MM.1S (cell line): ENCODE measurements at regions not wholly inside any gene's neighbourhood (a gene's known extent, or its start where the extent isn't known, plus 50 kb on each side); places are given as distances from the start of the nearest gene placed in this dataset.

Experiments used
- DNase-seq: peaks from one replicate; pipeline ENCODE4 v3.0.0-alpha.2; 2015
- H2AFZ ChIP-seq: fragments of 300-600 bp; sonication (generic); 2 replicates; pipeline ENCODE4 v1.6.0; 2016; ENCODE audit warnings: antibody characterized with exemption, low read length
- H3F3A ChIP-seq: fragments of 300-600 bp; sonication (generic); 2 replicates; pipeline ENCODE4 v1.6.1; 2016; ENCODE audit warnings: mild to moderate bottlenecking, antibody characterized with exemption, low read length, moderate library complexity, mixed read lengths; ENCODE audit not compliant: insufficient read depth
- H3K27ac ChIP-seq: fragments of 300-600 bp; sonication (generic); 2 replicates; pipeline ENCODE4 v1.5.1; 2016; ENCODE audit warnings: mild to moderate bottlenecking, low read length
- H3K27me3 ChIP-seq: fragments of 300-600 bp; sonication (generic); replicated peaks from 2 replicates; pipeline ENCODE4 v1.6.0; 2016; ENCODE audit warnings: low read length; ENCODE audit not compliant: insufficient read depth
- H3K36me3 ChIP-seq: fragments of 300-600 bp; sonication (generic); replicated peaks from 2 replicates; pipeline ENCODE4 v1.6.1; 2016; ENCODE audit warnings: mild to moderate bottlenecking, low read length, mixed read lengths; ENCODE audit not compliant: insufficient read depth
- H3K4me1 ChIP-seq: fragments of 300-600 bp; sonication (generic); 2 replicates; pipeline ENCODE4 v1.6.1; 2016; ENCODE audit warnings: low read length, mixed read lengths
- H3K4me2 ChIP-seq: fragments of 300-600 bp; sonication (generic); 2 replicates; pipeline ENCODE4 v1.6.0; 2016; ENCODE audit warnings: low read depth, low read length
- H3K4me3 ChIP-seq: fragments of 300-600 bp; sonication (generic); 2 replicates; pipeline ENCODE4 v1.5.1; 2016; ENCODE audit warnings: low read length, mixed read lengths
- H3K79me2 ChIP-seq: fragments of 300-600 bp; sonication (generic); 2 replicates; pipeline ENCODE4 v1.6.1; 2016; ENCODE audit warnings: mixed run types, low read length, mixed read lengths
- H3K9ac ChIP-seq: fragments of 300-600 bp; sonication (generic); 2 replicates; pipeline ENCODE4 v1.6.1; 2016; ENCODE audit warnings: low read length, mixed read lengths
- H3K9me2 ChIP-seq: fragments of 300-600 bp; sonication (generic); replicated peaks from 2 replicates; pipeline ENCODE4 v1.6.1; 2016; ENCODE audit warnings: mild to moderate bottlenecking, low read length, mixed read lengths; ENCODE audit not compliant: insufficient read depth
- H3K9me3 ChIP-seq: fragments of 300-600 bp; sonication (generic); replicated peaks from 2 replicates; pipeline ENCODE4 v1.6.1; 2016; ENCODE audit warnings: mild to moderate bottlenecking, low read length, mixed read lengths; ENCODE audit not compliant: insufficient read depth
- H4K20me1 ChIP-seq: fragments of 300-600 bp; sonication (generic); 2 replicates; pipeline ENCODE4 v1.6.1; 2016; ENCODE audit warnings: mild to moderate bottlenecking, low read length, moderate library complexity, mixed read lengths; ENCODE audit not compliant: insufficient read depth
- CTCF ChIP-seq: fragments of 300-600 bp; sonication (generic); IDR thresholded peaks from 2 replicates; pipeline ENCODE4 v1.5.1; 2016; ENCODE audit warnings: antibody characterized with exemption, low read length, mixed read lengths
- EZH2 ChIP-seq: fragments of 300-600 bp; sonication (generic); optimal IDR thresholded peaks from 2 replicates; pipeline ENCODE3; 2017; ENCODE audit warnings: low read depth, mild to moderate bottlenecking, antibody characterized with exemption, low read length, mixed read lengths
- EZH2phosphoT487 ChIP-seq: fragments of 300-600 bp; sonication (generic); IDR thresholded peaks from 2 replicates; pipeline ENCODE4 v1.6.1; 2018; ENCODE audit warnings: antibody characterized with exemption, low read length

DNA sequence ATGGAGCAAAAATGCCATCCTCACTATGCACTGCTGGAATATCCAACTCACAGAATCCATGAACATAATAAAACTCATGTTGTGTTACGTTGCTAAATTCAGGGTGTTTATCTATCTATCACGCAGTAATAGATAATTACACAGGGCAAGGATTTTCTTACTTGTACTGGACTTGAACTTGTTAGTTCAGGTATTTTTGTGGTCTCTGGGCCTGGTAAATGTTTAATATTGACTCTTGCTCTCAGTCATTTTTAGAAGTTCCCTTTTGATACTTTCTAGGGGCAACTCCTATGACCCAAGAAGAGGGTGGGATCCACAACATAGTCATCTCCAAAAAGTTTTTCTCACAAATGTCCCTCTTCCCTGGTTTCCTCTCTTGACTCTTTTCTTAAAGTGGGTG, 522.4 kb upstream of the IGFBP7 start:
- no peak for TF ChIP-seq EZH2phosphoT487
- TF ChIP-seq EZH2: no peak
- TF ChIP-seq CTCF: no peak
- Histone ChIP-seq H3K27me3 (no peaks in the 10 kb centered on the region), H3K4me2 (no peak overlapping the region), H3K9me3 (no peaks in the 10 kb centered on the region), H3K9ac (no peak overlapping the region), H3K9me2 (no peaks in the 10 kb centered on the region), H3K27ac (no peak overlapping the region), H3K4me3 (no peak overlapping the region), H4K20me1 (no peaks in the 10 kb centered on the region), H3K79me2 (no peaks in the 10 kb centered on the region), H3K36me3 (no peaks in the 10 kb centered on the region), H3K4me1 (no peaks in the 10 kb centered on the region), H2AFZ (no peak overlapping the region), H3F3A (no peaks in the 10 kb centered on the region)
- no peak for DNase-seq

GRCh38 chr4:57631147-57631546, 521.0 kb upstream of the IGFBP7 start:
- no peaks in the 10 kb centered on the region for H3K4me1 ChIP-seq
- no peak overlapping the region for H3K9ac ChIP-seq
- H3K4me2 ChIP-seq: no peak overlapping the region
- no peaks in the 10 kb centered on the region for H3K36me3 ChIP-seq
- no peaks in the 10 kb centered on the region for H4K20me1 ChIP-seq
- no peak overlapping the region for H2AFZ ChIP-seq
- H3K27me3 ChIP-seq: no peaks in the 10 kb centered on the region
- H3K27ac ChIP-seq: no peak overlapping the region
- no peaks in the 10 kb centered on the region for H3K9me2 ChIP-seq
- TF ChIP-seq CTCF (no peak), EZH2 (no peak), EZH2phosphoT487 (no peak)
- no peaks in the 10 kb centered on the region for H3K9me3 ChIP-seq
- no peaks in the 10 kb centered on the region for H3F3A ChIP-seq
- H3K4me3 ChIP-seq: no peak overlapping the region
- H3K79me2 ChIP-seq: no peaks in the 10 kb centered on the region
- DNase-seq: no peak

- Histone ChIP-seq H3K4me3 (no peak overlapping the region), H3K79me2 (no peaks in the 10 kb centered on the region), H3K36me3 (no peaks in the 10 kb centered on the region), H3K9ac (no peak overlapping the region), H3K4me2 (no peak overlapping the region), H4K20me1 (no peaks in the 10 kb centered on the region), H3K9me2 (no peaks in the 10 kb centered on the region), H2AFZ (no peak overlapping the region), H3K4me1 (no peaks in the 10 kb centered on the region), H3K9me3 (no peaks in the 10 kb centered on the region), H3K27ac (no peak overlapping the region), H3K27me3 (no peaks in the 10 kb centered on the region), H3F3A (no peaks in the 10 kb centered on the region)
- no peak for DNase-seq
- no peak for TF ChIP-seq EZH2phosphoT487
Measured at GRCh38 chr4:57628004-57628403, 517.8 kb upstream of the IGFBP7 start.

GRCh38 chr4:57614257-57614932, 504.2 kb upstream of the IGFBP7 start:
- DNase-seq: no peak
- no peak overlapping the region for H2AFZ ChIP-seq
- no peaks in the 10 kb centered on the region for H3F3A ChIP-seq
- H3K27me3 ChIP-seq: no peaks in the 10 kb centered on the region
- H3K36me3 ChIP-seq: no peaks in the 10 kb centered on the region
- no peaks in the 10 kb centered on the region for H3K9me3 ChIP-seq
- no peaks in the 10 kb centered on the region for H3K4me1 ChIP-seq
- H3K4me2 ChIP-seq: no peak overlapping the region
- H3K9ac ChIP-seq: no peak overlapping the region
- H3K4me3 ChIP-seq: no peak overlapping the region
- TF ChIP-seq EZH2: no peak
- H3K9me2 ChIP-seq: no peaks in the 10 kb centered on the region
- no peaks in the 10 kb centered on the region for H3K79me2 ChIP-seq
- no peaks in the 10 kb centered on the region for H4K20me1 ChIP-seq
- H3K27ac ChIP-seq: no peak overlapping the region
